ENCODE measurements at regions not wholly inside any gene's neighbourhood (a gene's known extent, or its start where the extent isn't known, plus 50 kb on each side); places are given as distances from the start of the nearest gene placed in this dataset.

GRCh38 chr4:131551306-131551705 lies 1597.8 kb upstream of the PCDH10 start:
- H3K27ac ChIP-seq, result no peak overlapping the region
- intact Hi-C loops (cut with DNase I; ENCODE audit: low total_unique reads), result no loop called here
- H3K9me3 ChIP-seq, result no peaks in the 10 kb centered on the region
- no peak for DNase-seq
- no peaks in the 10 kb centered on the region for H3K4me1 ChIP-seq
- no peak for TF ChIP-seq POLR2A (IDR thresholded peaks at IDR 0.05)
- TF ChIP-seq, protein P1, sequence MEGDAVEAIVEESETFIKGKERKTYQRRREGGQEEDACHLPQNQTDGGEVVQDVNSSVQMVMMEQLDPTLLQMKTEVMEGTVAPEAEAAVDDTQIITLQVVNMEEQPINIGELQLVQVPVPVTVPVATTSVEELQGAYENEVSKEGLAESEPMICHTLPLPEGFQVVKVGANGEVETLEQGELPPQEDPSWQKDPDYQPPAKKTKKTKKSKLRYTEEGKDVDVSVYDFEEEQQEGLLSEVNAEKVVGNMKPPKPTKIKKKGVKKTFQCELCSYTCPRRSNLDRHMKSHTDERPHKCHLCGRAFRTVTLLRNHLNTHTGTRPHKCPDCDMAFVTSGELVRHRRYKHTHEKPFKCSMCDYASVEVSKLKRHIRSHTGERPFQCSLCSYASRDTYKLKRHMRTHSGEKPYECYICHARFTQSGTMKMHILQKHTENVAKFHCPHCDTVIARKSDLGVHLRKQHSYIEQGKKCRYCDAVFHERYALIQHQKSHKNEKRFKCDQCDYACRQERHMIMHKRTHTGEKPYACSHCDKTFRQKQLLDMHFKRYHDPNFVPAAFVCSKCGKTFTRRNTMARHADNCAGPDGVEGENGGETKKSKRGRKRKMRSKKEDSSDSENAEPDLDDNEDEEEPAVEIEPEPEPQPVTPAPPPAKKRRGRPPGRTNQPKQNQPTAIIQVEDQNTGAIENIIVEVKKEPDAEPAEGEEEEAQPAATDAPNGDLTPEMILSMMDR (IDR thresholded peaks at IDR 0.05), result no peak
- WGBS, 2 donors, result 92 to 96% methylated on average over 1 of the region's 1 CpG
- H3K27me3 ChIP-seq, result no peaks in the 10 kb centered on the region
- no peak overlapping the region for H3K4me3 ChIP-seq
- H3K36me3 ChIP-seq (ENCODE audit: low read depth, missing control alignments), result no peaks in the 10 kb centered on the region

GRCh38 chr4:131566026-131566425 lies 1583.1 kb upstream of the PCDH10 start:
- DNase-seq, result no peak
- TF ChIP-seq POLR2A (IDR thresholded peaks at IDR 0.05), result no peak
- TF ChIP-seq, protein P1 (IDR thresholded peaks at IDR 0.05), result no peak
- Histone ChIP-seq H3K27me3 (no peaks in the 10 kb centered on the region), H3K36me3 (ENCODE audit: low read depth, missing control alignments) (no peaks in the 10 kb centered on the region), H3K27ac (no peak overlapping the region), H3K4me1 (no peaks in the 10 kb centered on the region), H3K9me3 (no peaks in the 10 kb centered on the region), H3K4me3 (no peak overlapping the region)
- 73 to 84% methylated on average over 1 of the region's 1 CpG for WGBS, 2 donors
- intact Hi-C loops (cut with DNase I; ENCODE audit: low total_unique reads), result no loop called here

GRCh38 chr4:131584587-131584986 lies 1564.5 kb upstream of the PCDH10 start:
- TF ChIP-seq, protein P1 (IDR thresholded peaks at IDR 0.05), result no peak
- no peak for TF ChIP-seq POLR2A (IDR thresholded peaks at IDR 0.05)
- no peak overlapping the region for H3K4me3 ChIP-seq
- H3K27ac ChIP-seq, result no peak overlapping the region
- DNase-seq, result no peak
- 92 to 97% methylated on average over 5 of the region's 5 CpGs for WGBS, 2 donors
- intact Hi-C loops (cut with DNase I; ENCODE audit: low total_unique reads), result no loop called here
- no peaks in the 10 kb centered on the region for H3K4me1 ChIP-seq
- H3K9me3 ChIP-seq, result no peaks in the 10 kb centered on the region
- no peaks in the 10 kb centered on the region for H3K36me3 ChIP-seq (ENCODE audit: low read depth, missing control alignments)
- H3K27me3 ChIP-seq, result no peaks in the 10 kb centered on the region

- Histone ChIP-seq H3K27me3 (no peaks in the 10 kb centered on the region), H3K27ac (no peak overlapping the region), H3K36me3 (ENCODE audit: low read depth, missing control alignments) (no peaks in the 10 kb centered on the region), H3K4me3 (no peak overlapping the region), H3K4me1 (no peaks in the 10 kb centered on the region), H3K9me3 (no peaks in the 10 kb centered on the region)
- TF ChIP-seq POLR2A (IDR thresholded peaks at IDR 0.05), result no peak
- TF ChIP-seq, protein P1 (IDR thresholded peaks at IDR 0.05), result no peak
- no peak for DNase-seq
- intact Hi-C loops (cut with DNase I; ENCODE audit: low total_unique reads), result no loop called here
- 95 to 99% methylated on average over 2 of the region's 2 CpGs for WGBS, 2 donors
Observed at GRCh38 chr4:131595140-131595539, 1554.0 kb upstream of the PCDH10 start.

GRCh38 chr4:131603705-131604104 lies 1545.4 kb upstream of the PCDH10 start:
- Histone ChIP-seq H3K9me3 (no peaks in the 10 kb centered on the region), H3K36me3 (ENCODE audit: low read depth, missing control alignments) (no peaks in the 10 kb centered on the region), H3K27ac (no peak overlapping the region), H3K4me3 (no peak overlapping the region), H3K27me3 (no peaks in the 10 kb centered on the region), H3K4me1 (no peaks in the 10 kb centered on the region)
- 38 to 80% methylated on average over 1 of the region's 1 CpG for WGBS, 2 donors
- no peak for DNase-seq
- TF ChIP-seq POLR2A (IDR thresholded peaks at IDR 0.05), result no peak
- TF ChIP-seq, protein P1 (IDR thresholded peaks at IDR 0.05), result no peak
- intact Hi-C loops (cut with DNase I; ENCODE audit: low total_unique reads), result no loop called here

All from testis (tissue), 2 donors.